ENCODE measurements at regions not wholly inside any gene's neighbourhood (a gene's known extent, or its start where the extent isn't known, plus 50 kb on each side); places are given as distances from the start of the nearest gene placed in this dataset.

DNA sequence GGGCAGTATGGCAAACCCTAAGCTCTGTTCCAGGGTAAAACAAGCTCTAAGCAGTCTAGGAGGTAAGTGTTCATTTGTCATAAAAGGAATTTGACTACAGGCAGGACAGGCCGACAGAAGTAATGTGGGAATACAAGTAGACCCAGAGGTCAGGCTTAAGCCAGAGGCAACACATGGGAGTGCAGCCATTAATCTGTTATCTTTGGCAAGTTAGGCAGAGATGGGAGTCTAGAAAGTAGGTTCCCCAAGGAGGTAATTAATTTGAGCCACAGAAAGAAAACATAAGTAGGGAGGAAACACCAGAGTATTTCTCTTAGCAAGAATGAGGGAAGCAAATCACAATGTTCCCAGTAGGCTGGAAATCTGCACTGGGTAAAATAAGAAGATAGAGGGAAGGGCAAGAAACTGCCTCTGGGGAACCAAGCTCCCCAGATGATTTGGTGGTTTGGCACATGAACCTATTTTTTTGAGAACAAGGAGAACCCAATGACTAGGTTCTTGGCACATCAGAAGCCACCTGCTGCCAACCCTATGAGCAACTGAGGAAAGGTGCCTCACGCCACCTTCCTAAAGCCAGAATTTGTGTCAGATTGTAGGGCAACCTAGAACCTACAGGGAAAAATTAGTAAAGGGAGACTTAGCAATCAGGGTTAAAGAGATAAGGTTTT lies 636.4 kb upstream of the PLXNA2 start:
- TF ChIP-seq, protein P1, sequence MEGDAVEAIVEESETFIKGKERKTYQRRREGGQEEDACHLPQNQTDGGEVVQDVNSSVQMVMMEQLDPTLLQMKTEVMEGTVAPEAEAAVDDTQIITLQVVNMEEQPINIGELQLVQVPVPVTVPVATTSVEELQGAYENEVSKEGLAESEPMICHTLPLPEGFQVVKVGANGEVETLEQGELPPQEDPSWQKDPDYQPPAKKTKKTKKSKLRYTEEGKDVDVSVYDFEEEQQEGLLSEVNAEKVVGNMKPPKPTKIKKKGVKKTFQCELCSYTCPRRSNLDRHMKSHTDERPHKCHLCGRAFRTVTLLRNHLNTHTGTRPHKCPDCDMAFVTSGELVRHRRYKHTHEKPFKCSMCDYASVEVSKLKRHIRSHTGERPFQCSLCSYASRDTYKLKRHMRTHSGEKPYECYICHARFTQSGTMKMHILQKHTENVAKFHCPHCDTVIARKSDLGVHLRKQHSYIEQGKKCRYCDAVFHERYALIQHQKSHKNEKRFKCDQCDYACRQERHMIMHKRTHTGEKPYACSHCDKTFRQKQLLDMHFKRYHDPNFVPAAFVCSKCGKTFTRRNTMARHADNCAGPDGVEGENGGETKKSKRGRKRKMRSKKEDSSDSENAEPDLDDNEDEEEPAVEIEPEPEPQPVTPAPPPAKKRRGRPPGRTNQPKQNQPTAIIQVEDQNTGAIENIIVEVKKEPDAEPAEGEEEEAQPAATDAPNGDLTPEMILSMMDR (conservative IDR thresholded peaks at IDR 0.05; ENCODE audit: low read length): no peak
- no peak for TF ChIP-seq EZH2phosphoT487 (IDR thresholded peaks at IDR 0.05; ENCODE audit: borderline replicate concordance, low read depth, low read length)
